Pancreas (tissue), 10 donors: ENCODE measurements at regions not wholly inside any gene's neighbourhood (a gene's known extent, or its start where the extent isn't known, plus 50 kb on each side); places are given as distances from the start of the nearest gene placed in this dataset.

Source experiments
- ATAC-seq, 4 donors: fragments of 200-7000 bp; cut with Tn5 transposase; one replicate each; pipeline versions ENCODE4 v1.8.0 to v1.9.1; 2020; ENCODE audit warnings: mild to moderate bottlenecking in 4 of 4, moderate library complexity in 4 of 4
- DNase-seq, 6 donors: peaks; one replicate each; pipeline ENCODE4 v3.0.0-alpha.2; 2020
- FAIRE-seq: peaks from 2 replicates; lab custom pipeline; 2012; peaks lifted over from hg19 to GRCh38; lab: Jason Lieb, UNC
- H3K27ac ChIP-seq, 4 donors: fragments of 200-600 bp; sonication (generic); 1 replicate in 3 of 4; 2 replicates in 1 of 4; pipeline versions ENCODE4 v1.5.0 to v1.8.0; 2020
- H3K27me3 ChIP-seq, 4 donors: fragments of 200-600 bp; one replicate each; pipeline ENCODE4 v1.8.0; 2021
- H3K36me3 ChIP-seq, 3 donors: fragments of 200-600 bp; sonication (generic) in 1 of 3; one replicate each; pipeline versions ENCODE4 v1.5.0 to v1.8.0; 2020 to 2021
- H3K4me1 ChIP-seq, 3 donors: fragments of 200-600 bp; one replicate each; pipeline ENCODE4 v1.8.0; 2021
- H3K4me3 ChIP-seq, 4 donors: fragments of 200-600 bp; sonication (generic) in 2 of 4; one replicate each; pipeline versions ENCODE4 v1.5.0 to v1.8.0; 2020 to 2021
- H3K9me3 ChIP-seq, 4 donors: fragments of 200-600 bp; one replicate each; pipeline ENCODE4 v1.8.0; 2021
- CTCF ChIP-seq, 4 donors: fragments of 200-600 bp; sonication (generic) in 3 of 4; IDR thresholded peaks; one replicate each; pipeline versions ENCODE4 v1.5.0 to v1.8.0; 2021; ENCODE audit warnings: antibody characterized with exemption in 4 of 4
- WGBS, 2 donors: extraction: QIAGEN DNeasy Blood & Tissue Kit; methylation state at CpG; one replicate each; pipeline ENCODE4 v1.1.7; 2013; 5-methylcytosine and 5-hydroxymethylcytosine counted together
- intact Hi-C, 3 donors: fragments of 100-400 bp; cut with DNase I; formaldehyde crosslinking; loops; one replicate each; pipeline versions ENCODE4 v1.11.1 to v1.14.2; 2022
- donor health status: healthy with polysubstance abuse.
- donor health status: DM: no; HTN: no; CAD: no; lungs with moderate emphysema.
- donor health status: DM: no; HTN: no; CAD: no.
- donor health status: control.
- donor health status: control.
- donor health status: Bipolar disorder and iron deficiency.
- donor health status: DM: yes; HTN: yes; CAD: no.
- donor health status: DM: no; HTN: no; CAD: no.
- donor health status: DM: no; HTN: no; CAD: no.
- donor health status: DM: yes; HTN: yes; CAD: no.

- DNase-seq (no peak), FAIRE-seq (no peak), ATAC-seq (no peak)
- Histone ChIP-seq H3K36me3 (no peaks in the 10 kb centered on the region), H3K27me3 (peaks cover 0 to 4% (median 0%) of the 10 kb centered on the region in 4 donors), H3K4me1 (no peaks in the 10 kb centered on the region), H3K4me3 (no peak overlapping the region), H3K27ac (no peak overlapping the region), H3K9me3 (no peaks in the 10 kb centered on the region)
- TF ChIP-seq CTCF (IDR thresholded peaks at IDR 0.05): no peak
- WGBS, 2 donors: 14 to 29% methylated on average over 1 of the region's 1 CpG
- intact Hi-C loops: no loop called here
Measured at GRCh38 chr2:17426743-17427142, 91.5 kb downstream of the RAD51AP2 start.

- ATAC-seq: no peak
- Histone ChIP-seq H3K4me3 (no peak overlapping the region), H3K27me3 (peaks cover 0 to 4% (median 0%) of the 10 kb centered on the region in 4 donors), H3K9me3 (no peaks in the 10 kb centered on the region), H3K36me3 (no peaks in the 10 kb centered on the region), H3K27ac (no peak overlapping the region), H3K4me1 (no peaks in the 10 kb centered on the region)
- DNase-seq: no peak
- no peak for FAIRE-seq
- TF ChIP-seq CTCF (IDR thresholded peaks at IDR 0.05): no peak
- intact Hi-C loops: no loop called here
Measured at GRCh38 chr2:17422061-17422460, 96.2 kb downstream of the RAD51AP2 start.

GRCh38 chr2:17416884-17417391 lies 101.3 kb downstream of the RAD51AP2 start:
- WGBS, 2 donors: 80 to 86% methylated on average over 3 of the region's 3 CpGs
- no peak overlapping the region for H3K4me3 ChIP-seq
- H3K9me3 ChIP-seq: no peaks in the 10 kb centered on the region
- H3K27me3 ChIP-seq: no peaks in the 10 kb centered on the region
- no peaks in the 10 kb centered on the region for H3K36me3 ChIP-seq
- H3K4me1 ChIP-seq: no peaks in the 10 kb centered on the region
- intact Hi-C loops: no loop called here
- no peak for DNase-seq
- no peak for TF ChIP-seq CTCF (IDR thresholded peaks at IDR 0.05)
- ATAC-seq: no peak
- no peak for FAIRE-seq
- H3K27ac ChIP-seq: no peak overlapping the region

- 69 to 71% methylated on average over 1 of the region's 1 CpG for WGBS, 2 donors
- H3K9me3 ChIP-seq: no peaks in the 10 kb centered on the region
- H3K36me3 ChIP-seq: no peaks in the 10 kb centered on the region
- DNase-seq: no peak
- H3K27ac ChIP-seq: no peak overlapping the region
- TF ChIP-seq CTCF (IDR thresholded peaks at IDR 0.05): no peak
- no peak overlapping the region for H3K4me3 ChIP-seq
- ATAC-seq: no peak
- intact Hi-C loops: no loop called here
- no peaks in the 10 kb centered on the region for H3K4me1 ChIP-seq
- no peaks in the 10 kb centered on the region for H3K27me3 ChIP-seq
- no peak for FAIRE-seq
Measured at GRCh38 chr2:17413036-17413435, 105.2 kb downstream of the RAD51AP2 start.

- TF ChIP-seq CTCF (IDR thresholded peaks at IDR 0.05): no peak
- Histone ChIP-seq H3K4me1 (no peaks in the 10 kb centered on the region), H3K9me3 (peaks cover 0 to 6% (median 0%) of the 10 kb centered on the region in 4 donors), H3K27me3 (no peaks in the 10 kb centered on the region), H3K4me3 (no peak overlapping the region), H3K27ac (no peak overlapping the region), H3K36me3 (no peaks in the 10 kb centered on the region)
- 7 to 18% methylated on average over 1 of the region's 1 CpG for WGBS, 2 donors
- intact Hi-C loops: no loop called here
- DNase-seq (no peak), FAIRE-seq (no peak), ATAC-seq (no peak)
Measured at GRCh38 chr2:17401096-17401495, 117.1 kb downstream of the RAD51AP2 start.
